COLO668 (cell line): ENCODE measurements at regions not wholly inside any gene's neighbourhood (a gene's known extent, or its start where the extent isn't known, plus 50 kb on each side); places are given as distances from the start of the nearest gene placed in this dataset.
"Not testable (repeated sequence)": the region's sequence is repeated elsewhere in the genome, so short reads cannot be mapped to it uniquely, and the experiment has no call there.

Source experiments
- DNase-seq: peaks from one replicate; lab custom pipeline; 2025; ENCODE audit not compliant: unreplicated experiment; lab: John Stamatoyannopoulos, UW

DNA sequence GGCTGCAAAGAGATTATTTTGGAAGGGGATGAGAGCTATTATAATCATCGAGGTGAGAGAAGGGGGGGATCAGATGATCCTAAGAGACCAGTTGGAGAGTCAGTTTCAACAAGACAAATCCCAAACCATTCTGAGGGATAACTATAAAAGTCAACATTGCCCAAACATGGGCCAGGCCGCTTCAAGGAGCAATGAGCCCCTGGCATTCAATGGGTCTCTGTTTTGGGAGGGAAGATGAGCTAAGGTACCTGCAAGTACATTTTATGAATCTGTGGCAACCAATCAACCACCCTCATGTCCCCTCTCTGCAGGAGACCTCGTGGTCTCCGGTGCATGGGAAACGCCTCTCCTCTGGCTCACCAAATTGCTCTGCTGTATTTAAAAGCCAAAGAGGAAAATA lies 209.9 kb upstream of the C16orf82 start:
- DNase-seq, result no peak

DNA sequence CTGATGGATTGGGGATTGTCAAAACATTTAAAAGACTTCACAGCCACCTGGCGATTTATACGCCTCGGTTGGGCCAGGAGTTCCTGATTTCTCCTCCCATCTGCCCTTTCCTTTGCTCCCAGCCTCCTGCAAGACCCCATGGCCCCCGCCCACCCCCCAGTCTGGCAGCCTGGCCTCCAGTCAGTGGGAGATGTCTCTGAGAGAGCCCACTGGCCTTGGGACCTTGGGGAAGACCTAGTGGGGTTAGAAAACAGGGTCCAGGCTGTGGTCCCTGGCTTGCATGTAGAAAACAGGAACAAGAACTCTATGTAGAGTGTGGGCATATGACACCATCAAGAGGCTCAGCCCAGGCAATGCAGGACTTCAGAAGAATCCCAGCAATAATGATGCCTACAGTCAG lies 209.4 kb upstream of the C16orf82 start:
- DNase-seq, result no peak

GRCh38 chr16:26860506-26860905 lies 206.2 kb upstream of the C16orf82 start:
- no peak for DNase-seq

DNA sequence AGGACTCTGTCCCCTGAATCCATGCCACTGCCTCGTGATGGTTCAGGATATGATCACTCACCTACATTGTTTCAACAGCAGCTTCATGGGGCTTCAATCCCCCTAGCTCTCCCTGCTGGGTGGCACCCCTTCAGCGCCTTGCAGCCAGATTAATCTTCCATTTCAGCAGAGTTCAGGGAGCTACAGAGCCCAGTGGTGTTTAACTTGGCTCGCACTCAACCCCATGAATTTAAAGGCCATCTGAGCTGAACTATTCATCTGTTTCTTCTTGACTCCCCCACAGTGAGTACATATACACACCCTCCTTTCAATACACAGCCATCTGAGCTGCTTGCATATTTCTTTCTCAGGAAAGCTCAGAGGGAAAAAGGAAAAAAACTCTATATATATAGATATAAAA lies 202.8 kb upstream of the C16orf82 start:
- no peak for DNase-seq

DNA sequence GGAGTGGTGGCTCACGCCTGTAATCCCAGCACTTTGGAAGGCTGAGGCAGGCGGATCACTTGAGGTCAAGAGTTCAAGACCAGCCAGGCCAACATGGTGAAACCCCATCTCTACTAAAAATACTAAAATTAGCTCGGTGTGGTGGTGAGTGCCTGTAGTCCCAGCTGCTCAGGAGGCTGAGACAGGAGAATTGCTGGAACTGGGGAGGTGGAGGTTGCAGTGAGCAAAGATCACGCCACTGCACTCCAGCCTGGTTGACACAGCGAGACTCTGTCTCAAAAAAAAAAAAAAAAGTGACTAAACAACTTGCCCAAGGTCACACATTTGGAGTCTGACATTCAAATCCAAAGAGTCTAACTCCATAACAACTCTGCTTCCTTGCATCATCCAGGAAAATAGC lies 192.4 kb upstream of the C16orf82 start:
- DNase-seq, result not testable (repeated sequence)

DNA sequence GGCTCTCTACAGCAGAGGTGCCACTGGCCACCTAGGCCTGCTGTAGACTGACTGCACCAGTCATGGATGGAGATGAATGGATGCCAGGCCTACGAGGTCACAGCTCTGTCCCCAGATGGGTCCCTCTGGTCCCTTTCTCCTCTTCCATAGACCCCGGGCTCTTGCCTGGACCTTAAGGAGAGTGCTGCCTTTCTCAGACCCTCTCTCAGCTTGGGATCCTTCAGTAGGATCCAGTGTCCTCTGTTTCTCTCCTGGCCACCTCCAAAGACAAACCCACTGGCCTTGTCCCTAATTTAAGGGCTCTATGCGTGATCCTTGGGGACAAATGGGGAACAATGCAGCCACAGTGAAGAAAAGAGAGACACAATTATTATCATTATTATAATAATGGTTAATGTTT lies 189.3 kb upstream of the C16orf82 start:
- no peak for DNase-seq

GRCh38 chr16:26885674-26886073 lies 181.1 kb upstream of the C16orf82 start:
- no peak for DNase-seq

GRCh38 chr16:26889740-26890139 lies 177.0 kb upstream of the C16orf82 start:
- DNase-seq, result no peak

DNA sequence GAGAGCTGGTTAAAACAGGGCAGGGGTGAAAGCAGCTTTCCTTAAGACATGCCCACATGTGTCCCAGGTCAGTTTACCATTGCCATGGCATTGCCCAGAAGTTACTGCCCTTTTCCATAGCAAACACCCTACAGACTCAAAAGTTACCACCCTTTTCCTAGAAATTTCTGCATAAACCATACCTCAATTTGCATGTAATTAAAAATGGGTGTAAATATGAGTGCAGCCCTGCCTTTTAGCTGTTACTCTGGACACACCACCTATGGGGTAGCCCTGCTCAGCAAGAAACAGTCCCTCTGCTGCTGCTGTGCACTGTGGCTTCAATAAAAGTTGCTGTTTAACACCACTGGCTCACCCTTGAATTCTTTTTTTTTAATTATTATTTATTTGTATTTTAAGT lies 168.5 kb upstream of the C16orf82 start:
- DNase-seq, result no peak

DNA sequence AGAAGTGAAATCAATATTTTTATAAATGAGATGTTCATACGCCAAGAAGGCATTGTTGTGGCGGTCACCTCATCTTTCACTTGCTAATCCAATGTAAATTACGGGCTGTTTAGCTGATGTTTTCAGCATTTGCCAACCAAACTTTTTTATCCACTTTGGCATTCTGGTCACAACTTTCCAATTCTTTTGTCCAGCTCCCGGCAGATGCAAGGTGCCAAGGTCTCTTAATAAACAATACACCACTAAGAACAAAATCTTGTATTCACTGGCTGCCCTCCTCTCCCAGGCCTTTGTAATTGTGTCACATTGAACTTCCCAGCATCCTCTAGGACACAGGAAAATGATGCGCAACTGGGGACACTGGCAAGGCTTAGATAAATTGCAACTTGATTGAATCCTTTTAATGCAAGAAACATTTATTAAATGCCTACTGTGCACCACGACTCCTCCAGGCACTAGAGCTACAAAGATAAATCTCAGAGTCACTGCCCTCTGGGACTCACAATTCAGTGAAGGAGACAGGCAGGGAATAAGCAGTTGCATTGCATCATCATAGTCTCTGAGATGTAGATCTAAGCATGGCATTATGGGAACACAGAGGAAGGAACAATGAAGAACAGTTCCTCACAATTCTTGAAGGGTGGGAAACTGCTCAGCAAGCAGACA lies 165.4 kb upstream of the C16orf82 start:
- no peak for DNase-seq

DNA sequence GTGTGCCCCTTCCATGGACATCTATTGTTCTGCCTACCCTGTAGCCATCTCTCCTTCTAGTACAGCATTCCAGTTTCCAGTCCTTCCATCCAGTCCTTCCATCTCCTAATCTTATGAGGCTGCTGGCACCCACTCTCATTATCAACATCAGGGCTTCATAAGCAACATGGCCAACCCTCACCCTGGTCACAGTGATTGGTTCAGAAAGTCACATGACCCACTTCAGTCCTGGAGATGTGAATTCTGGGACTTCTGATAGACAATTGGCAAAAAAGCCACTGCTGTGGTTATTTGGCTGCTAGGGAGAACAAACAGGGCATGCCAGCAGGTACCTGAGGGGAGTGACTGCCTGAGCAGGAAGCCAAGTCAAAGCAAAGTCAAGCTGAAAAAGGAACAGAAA lies 164.7 kb upstream of the C16orf82 start:
- DNase-seq, result no peak

- DNase-seq, result no peak
Measured at GRCh38 chr16:26905336-26905735, 161.4 kb upstream of the C16orf82 start.

GRCh38 chr16:26909623-26910022 lies 157.1 kb upstream of the C16orf82 start:
- DNase-seq, result no peak

DNA sequence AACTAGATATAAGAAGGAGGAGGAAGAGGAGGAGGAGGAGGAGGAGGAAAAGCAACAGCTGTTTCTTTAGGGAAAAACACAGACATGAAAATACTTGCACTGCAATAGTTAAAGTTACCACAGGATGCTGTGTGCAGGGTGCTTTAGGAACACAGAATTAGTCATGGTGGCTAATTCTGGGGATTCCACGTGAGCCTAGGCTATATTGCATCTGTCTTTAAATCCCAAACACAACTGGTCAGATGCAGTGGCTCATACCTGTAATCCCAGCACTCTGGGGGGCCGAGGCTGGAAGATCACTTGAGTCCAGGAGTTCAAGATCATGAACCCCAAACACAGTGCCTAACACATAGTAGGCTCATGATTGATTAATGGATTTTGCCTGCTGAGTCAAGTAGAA lies 155.3 kb upstream of the C16orf82 start:
- DNase-seq, result no peak

DNA sequence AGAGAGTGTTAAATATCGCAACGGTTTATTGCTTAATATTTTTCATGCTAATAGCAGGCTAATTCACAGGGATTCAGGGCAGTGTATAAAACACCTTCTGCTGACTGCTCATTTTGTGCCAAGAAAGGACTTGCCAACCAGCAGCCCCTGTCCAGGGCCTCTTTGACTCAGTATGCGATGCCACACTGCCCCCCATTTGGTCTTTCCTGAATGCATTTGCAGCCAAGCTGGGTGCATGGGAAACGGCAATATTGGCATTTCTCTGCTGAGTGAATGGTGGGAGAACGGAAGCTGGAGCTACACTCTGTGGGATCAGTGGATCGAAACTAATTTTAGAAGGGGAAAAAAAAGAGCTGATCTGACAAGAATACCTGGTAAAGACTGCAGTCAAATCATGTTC lies 152.9 kb upstream of the C16orf82 start:
- DNase-seq, result no peak

- no peak for DNase-seq
Measured at GRCh38 chr16:26930786-26931581, 135.7 kb upstream of the C16orf82 start.

- no peak for DNase-seq
Measured at GRCh38 chr16:26950636-26951035, 116.1 kb upstream of the C16orf82 start.

- no peak for DNase-seq
Measured at GRCh38 chr16:26951950-26952349, 114.8 kb upstream of the C16orf82 start.

GRCh38 chr16:26952411-26952810 lies 114.3 kb upstream of the C16orf82 start:
- DNase-seq, result no peak

GRCh38 chr16:26957283-26957859 lies 109.4 kb upstream of the C16orf82 start:
- no peak for DNase-seq

DNA sequence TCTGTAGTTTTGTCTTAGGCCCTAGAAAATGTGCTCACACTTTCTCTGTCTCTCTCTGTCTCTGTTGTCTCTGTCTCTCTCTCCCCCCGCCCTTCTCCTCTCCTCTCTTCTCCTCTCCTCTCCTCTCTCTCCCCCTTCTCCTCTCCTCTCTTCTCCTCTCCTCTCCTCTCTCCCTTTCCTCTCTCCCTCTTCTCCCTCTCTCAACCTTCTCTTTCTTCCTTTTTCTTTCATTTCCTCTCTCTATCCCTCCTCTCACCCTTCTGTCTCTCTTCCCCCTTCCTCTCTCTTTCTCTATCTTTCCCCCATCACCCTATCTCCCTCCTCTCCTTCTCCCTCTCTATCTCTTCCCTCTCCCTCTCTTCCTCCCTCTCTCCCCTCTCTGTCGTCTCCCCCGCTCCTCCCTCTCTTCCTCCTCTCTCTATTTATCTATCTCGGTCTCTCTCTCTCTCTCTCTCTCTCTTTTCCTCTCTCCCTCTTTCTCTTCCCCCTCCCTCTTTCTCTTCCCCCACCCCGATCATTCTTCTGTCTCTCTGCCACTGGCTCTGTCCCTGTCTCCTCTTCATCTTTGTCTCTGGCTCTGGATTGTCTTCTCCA lies 107.2 kb upstream of the C16orf82 start:
- no peak for DNase-seq

DNA sequence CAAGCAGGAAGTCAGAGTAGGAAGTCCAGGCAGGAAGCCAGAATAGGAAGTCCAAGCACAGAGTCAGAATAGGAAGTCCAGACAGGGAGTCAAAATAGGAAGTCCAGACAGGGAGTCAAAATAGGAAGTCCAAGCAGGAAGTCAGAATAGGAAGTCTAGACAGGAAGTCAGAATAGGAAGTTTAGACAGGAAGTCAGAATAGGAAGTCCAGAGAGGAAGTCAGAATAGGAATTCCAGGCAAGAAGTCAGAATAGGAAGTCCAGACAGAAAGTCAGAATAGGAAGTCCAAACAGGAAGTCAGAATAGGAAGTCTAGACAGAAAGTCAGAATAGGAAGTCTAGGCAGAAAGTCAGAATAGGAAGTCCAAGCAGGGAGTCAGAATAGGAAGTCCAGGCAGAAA lies 105.3 kb upstream of the C16orf82 start:
- no peak for DNase-seq
